ENCODE measurements at regions not wholly inside any gene's neighbourhood (a gene's known extent, or its start where the extent isn't known, plus 50 kb on each side); places are given as distances from the start of the nearest gene placed in this dataset.
"Not testable (repeated sequence)": the region's sequence is repeated elsewhere in the genome, so short reads cannot be mapped to it uniquely, and the experiment has no call there.

- peaks cover 19% of the 10 kb centered on the region for H3K27me3 Mint-ChIP-seq
- H3K27me3 ChIP-seq (replicated peaks in 1 of 4; ENCODE audit: control extremely low read depth in 1 of 4, control insufficient read depth in 3 of 4, insufficient read depth in 4 of 4, low read length in 3 of 4); H3K79me2 ChIP-seq (ENCODE audit: control insufficient read depth, insufficient read depth, low read length); H3K27ac Mint-ChIP-seq; H3K4me2 ChIP-seq (replicated peaks; ENCODE audit: low read depth, low read length, poor library complexity, severe bottlenecking); CTCF ChIA-PET; H3K4me3 ChIP-seq (ENCODE audit: control extremely low read depth in 1 of 5, extremely low read depth in 1 of 5, insufficient read depth in 1 of 5, low read depth in 2 of 5, low read length in 4 of 5); H2AFZ ChIP-seq (ENCODE audit: insufficient read depth, low read depth, low read length, poor library complexity, severe bottlenecking); H3K4me3 Mint-ChIP-seq; H4K20me1 ChIP-seq (ENCODE audit: control insufficient read depth, insufficient read depth, low read length, poor library complexity, severe bottlenecking); H3K9ac ChIP-seq (ENCODE audit: low read length); H3K9me3 Mint-ChIP-seq (ENCODE audit: insufficient read depth); intact Hi-C loops (cut with micrococcal nuclease); H3K27ac ChIP-seq (ENCODE audit: low read length in 2 of 2); H3K9me3 ChIP-seq (ENCODE audit: control extremely low read depth in 1 of 3, control insufficient read depth in 2 of 3, insufficient read depth in 1 of 3, low read length in 2 of 3); H3K4me1 Mint-ChIP-seq; H3K4me1 ChIP-seq (ENCODE audit: control insufficient read depth in 2 of 2, insufficient read depth in 2 of 2, low read length in 2 of 2); DNase-seq; ATAC-seq (ENCODE audit: low read depth); H3K36me3 ChIP-seq (replicated peaks in 1 of 2; ENCODE audit: control extremely low read depth in 1 of 2, control insufficient read depth in 1 of 2, extremely low read depth in 1 of 2, insufficient read depth in 2 of 2, low read length in 1 of 2); POLR2A ChIA-PET: not testable (repeated sequence)
- WGBS (ENCODE audit: insufficient coverage) = 91% methylated on average over 3 of the region's 4 CpGs
These were observed 150.6 kb upstream of the GALNT15 start for GRCh38 chr3:16023881-16024280.

GRCh38 chr3:16024548-16024947 is 149.9 kb upstream of the GALNT15 start:
- WGBS (ENCODE audit: insufficient coverage) = 100% methylated on average over 1 of the region's 1 CpG
- Histone ChIP-seq H3K27me3 (replicated peaks in 1 of 4; ENCODE audit: control extremely low read depth in 1 of 4, control insufficient read depth in 3 of 4, insufficient read depth in 4 of 4, low read length in 3 of 4) (peaks cover 0 to 4% (median 0%) of the 10 kb centered on the region in 4 experiments), H3K36me3 (replicated peaks in 1 of 2; ENCODE audit: control extremely low read depth in 1 of 2, control insufficient read depth in 1 of 2, extremely low read depth in 1 of 2, insufficient read depth in 2 of 2, low read length in 1 of 2) (no peaks in the 10 kb centered on the region), H3K27ac (ENCODE audit: low read length in 2 of 2) (no peak overlapping the region), H2AFZ (ENCODE audit: insufficient read depth, low read depth, low read length, poor library complexity, severe bottlenecking) (no peak overlapping the region), H3K9me3 (ENCODE audit: control extremely low read depth in 1 of 3, control insufficient read depth in 2 of 3, insufficient read depth in 1 of 3, low read length in 2 of 3) (peaks cover 0 to 6% (median 0%) of the 10 kb centered on the region in 3 donors), H3K4me3 (ENCODE audit: control extremely low read depth in 1 of 5, extremely low read depth in 1 of 5, insufficient read depth in 1 of 5, low read depth in 2 of 5, low read length in 4 of 5) (no peak overlapping the region), H3K4me2 (replicated peaks; ENCODE audit: low read depth, low read length, poor library complexity, severe bottlenecking) (no peak overlapping the region), H3K79me2 (ENCODE audit: control insufficient read depth, insufficient read depth, low read length) (no peaks in the 10 kb centered on the region), H4K20me1 (ENCODE audit: control insufficient read depth, insufficient read depth, low read length, poor library complexity, severe bottlenecking) (no peaks in the 10 kb centered on the region), H3K4me1 (ENCODE audit: control insufficient read depth in 2 of 2, insufficient read depth in 2 of 2, low read length in 2 of 2) (no peaks in the 10 kb centered on the region), H3K9ac (ENCODE audit: low read length) (no peak overlapping the region)
- ChIA-PET POLR2A (no interaction called here), CTCF (no interaction called here)
- H3K9me3 Mint-ChIP-seq (ENCODE audit: insufficient read depth) = peaks cover 3% of the 10 kb centered on the region
- intact Hi-C loops (cut with micrococcal nuclease) = no loop called here
- peaks cover 19% of the 10 kb centered on the region for H3K27me3 Mint-ChIP-seq
- no peaks in the 10 kb centered on the region for H3K4me1 Mint-ChIP-seq
- H3K4me3 Mint-ChIP-seq = no peak overlapping the region
- ATAC-seq (ENCODE audit: low read depth) = no peak
- H3K27ac Mint-ChIP-seq = no peak overlapping the region
- no peak for DNase-seq
- TF ChIP-seq EZH2 (IDR thresholded peaks at IDR 0.05; ENCODE audit: borderline replicate concordance, insufficient read depth, low read depth, low read length, poor library complexity, severe bottlenecking) = no peak
- TF ChIP-seq CTCF (IDR thresholded peaks at IDR 0.05) = no peak
